NCI-H128 (cell line): ENCODE measurements at regions not wholly inside any gene's neighbourhood (a gene's known extent, or its start where the extent isn't known, plus 50 kb on each side); places are given as distances from the start of the nearest gene placed in this dataset.

Experiments used
- DNase-seq: peaks from one replicate; lab custom pipeline; 2025; ENCODE audit not compliant: unreplicated experiment; lab: John Stamatoyannopoulos, UW

DNA sequence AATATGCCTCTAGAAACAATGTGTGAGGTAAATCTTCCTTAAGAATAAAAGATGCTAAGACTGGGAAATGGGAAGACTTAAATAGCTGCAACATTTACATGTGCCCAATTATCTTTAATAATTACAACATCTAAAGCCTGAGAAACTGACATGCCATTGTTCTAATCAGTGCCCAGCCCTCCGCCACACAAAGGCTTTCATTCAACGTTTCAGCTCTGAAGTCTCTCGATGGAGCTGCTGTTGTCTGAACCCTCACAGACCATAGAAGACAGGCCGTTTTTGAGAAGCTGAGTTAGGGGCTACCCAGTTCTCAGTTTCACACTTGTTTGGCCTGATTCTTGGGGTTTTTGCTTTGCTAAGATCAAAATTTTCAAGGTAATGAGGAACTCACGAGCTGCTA, 315.4 kb upstream of the CHST9 start:
- no peak for DNase-seq

DNA sequence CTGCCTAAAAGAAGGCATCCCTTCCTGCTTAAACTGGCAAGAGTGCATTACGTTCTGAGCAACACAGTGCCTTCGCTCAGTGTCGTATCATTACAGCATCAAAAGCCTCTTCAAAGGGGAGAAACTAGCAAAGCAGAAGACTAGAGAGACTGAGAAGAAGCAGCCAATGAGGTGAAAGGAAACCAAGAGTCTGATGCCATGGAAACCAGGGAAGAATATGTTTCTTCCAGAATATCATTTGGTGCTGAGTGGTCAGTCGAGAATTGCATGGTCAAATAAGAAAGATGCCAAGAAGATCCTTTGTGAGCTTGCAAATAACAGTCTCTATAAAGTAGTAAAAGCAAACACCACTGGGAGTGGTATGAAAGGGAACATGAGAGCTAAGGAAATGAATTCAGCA, 312.1 kb upstream of the CHST9 start:
- no peak for DNase-seq

DNA sequence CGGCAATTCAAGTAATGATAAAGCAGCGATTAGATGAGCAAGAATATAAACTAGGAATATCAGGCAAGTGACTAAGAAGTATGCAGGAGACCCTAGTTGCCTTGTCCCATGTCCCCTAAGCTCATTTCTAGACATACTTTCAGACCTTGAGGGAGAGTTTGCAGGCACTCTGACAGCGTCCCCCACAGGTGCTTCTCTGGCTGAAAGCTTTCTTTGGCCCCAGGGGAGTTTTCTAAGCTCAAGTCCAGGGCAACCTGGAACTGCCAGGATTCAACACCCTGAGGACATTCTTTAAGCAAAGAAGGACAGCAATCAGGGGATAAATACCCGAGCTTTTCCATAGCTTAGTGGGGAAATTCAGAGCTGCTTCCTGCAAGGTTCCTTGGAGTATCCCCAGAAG, 308.1 kb upstream of the CHST9 start:
- no peak for DNase-seq

DNA sequence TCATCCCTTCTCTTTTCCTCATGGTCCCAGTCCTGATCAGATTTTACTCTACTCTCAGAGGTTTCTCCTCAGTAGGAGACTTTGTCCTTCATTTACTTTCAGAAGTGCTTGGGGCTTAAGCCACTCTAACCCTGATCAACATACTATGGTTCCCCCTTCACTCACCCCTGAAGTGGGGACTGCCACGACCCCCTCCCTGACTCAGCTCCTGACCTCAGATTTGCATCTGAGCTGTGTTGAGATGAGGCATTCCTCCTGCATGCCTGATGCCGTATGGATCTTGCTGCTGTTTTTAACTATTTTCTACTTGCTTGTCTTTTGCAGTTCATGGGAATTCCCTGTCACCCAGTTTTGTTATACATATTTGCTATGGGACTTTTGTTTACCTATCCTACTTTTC, 306.7 kb upstream of the CHST9 start:
- DNase-seq: no peak

DNA sequence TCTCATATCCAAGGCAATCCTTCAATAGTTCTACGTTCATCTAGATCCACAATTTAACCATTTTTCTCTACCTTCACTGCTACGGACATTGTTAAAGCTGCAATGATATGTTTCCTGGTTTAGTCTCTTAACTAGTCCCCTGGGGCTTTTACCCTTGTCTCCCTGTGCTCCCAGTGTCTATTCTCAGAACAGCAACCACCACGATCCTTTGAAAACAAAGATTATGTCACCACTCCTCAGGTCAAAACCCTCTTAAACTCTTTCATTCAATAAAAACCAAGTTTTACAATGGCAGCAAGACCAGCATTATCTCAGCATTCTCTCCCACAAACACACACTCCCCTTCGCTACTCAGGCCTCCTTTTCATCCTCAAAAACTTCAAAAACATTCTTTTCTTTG, 298.2 kb upstream of the CHST9 start:
- no peak for DNase-seq

DNA sequence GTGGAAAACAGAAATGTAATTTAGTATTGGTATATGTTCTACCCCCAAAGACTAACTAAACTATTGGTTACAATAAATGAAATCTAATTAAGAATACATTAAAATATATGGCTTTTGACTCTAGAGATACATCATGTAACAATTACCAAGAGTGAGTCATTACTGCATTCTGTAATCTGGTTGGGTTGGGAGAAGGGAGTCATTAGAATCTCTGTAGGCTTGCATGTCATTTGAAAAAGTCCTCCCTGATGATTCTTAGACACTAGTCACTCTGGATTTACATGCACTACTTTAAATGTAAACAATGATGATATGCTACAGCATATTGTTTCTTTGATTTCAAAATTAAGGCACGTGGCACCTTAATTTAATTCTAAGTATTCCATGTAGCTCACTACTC, 293.4 kb upstream of the CHST9 start:
- no peak for DNase-seq

DNA sequence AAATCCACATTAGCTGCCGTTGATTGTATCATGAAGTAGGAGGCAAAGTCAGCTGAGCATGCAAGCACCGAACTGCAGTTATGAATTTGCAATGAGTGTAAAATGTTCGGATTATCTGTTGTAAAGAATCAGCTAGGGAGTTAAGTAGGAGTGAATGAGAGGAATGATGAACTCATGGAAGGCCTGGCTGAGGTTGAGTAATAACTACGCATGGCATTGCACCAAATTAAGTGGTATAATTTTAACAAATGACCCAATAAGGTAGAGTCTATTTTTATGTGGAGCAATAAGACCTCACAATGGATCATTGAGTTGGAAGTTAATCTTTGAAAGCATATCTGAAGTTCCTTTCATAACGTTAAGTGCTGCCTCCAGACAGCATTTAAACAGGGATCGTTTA, 288.2 kb upstream of the CHST9 start:
- DNase-seq: no peak

DNA sequence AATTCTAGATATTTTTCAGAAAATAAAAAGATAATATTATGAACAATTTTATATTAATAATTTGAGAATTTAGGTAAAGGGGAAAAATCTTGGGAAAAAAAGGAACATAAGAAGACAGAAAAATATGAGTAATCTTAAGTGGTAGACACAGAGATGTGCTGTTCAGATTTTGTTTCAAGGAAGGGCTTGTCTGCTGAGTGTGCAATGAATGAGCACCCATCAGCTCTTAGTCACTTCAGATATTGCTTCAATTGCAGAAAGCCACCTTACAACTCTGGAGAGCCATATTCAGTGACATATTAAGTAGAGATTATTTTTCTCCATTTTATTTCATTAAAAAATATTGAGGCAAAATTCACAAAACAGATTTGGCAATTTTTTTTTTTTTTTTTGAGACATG, 282.0 kb upstream of the CHST9 start:
- DNase-seq: no peak

DNA sequence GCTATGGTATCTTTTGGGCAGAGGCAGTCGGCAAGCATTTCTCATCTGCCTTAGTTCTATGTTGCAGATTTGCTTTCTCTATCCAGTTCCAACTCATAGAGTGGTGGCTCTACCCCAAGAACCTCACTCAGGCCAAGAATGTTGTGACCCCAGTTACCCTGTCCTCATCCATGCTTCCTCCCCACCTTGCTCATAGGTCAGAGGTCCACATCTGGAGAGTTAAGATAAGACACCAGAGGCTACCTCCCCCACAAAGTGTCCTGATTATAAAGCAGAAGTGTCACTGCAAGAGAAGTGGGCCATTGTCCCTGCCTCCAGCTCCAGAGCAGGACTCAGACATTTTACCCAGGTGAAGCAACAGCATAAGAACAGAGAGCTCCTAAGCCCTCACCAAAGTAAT, 276.8 kb upstream of the CHST9 start:
- DNase-seq: no peak

DNA sequence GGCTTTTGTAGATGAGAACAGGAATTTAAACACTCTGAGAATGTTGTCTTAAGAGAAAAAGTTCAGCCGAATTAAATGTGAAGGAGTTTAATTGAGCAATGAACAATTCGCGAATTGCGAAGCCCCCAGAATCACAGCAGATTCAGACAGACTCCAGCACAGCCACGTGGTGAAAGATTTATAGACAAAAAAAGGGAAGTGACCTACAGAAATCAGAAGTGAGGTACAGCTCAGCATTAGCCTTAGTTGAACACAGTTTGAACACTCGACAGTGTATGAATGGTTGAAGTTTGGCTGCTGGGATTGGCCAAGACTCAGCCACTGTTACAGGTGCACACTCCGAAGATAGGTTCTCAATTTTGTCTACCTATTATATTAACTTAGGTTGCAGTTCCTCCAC, 264.0 kb upstream of the CHST9 start:
- DNase-seq: no peak

DNA sequence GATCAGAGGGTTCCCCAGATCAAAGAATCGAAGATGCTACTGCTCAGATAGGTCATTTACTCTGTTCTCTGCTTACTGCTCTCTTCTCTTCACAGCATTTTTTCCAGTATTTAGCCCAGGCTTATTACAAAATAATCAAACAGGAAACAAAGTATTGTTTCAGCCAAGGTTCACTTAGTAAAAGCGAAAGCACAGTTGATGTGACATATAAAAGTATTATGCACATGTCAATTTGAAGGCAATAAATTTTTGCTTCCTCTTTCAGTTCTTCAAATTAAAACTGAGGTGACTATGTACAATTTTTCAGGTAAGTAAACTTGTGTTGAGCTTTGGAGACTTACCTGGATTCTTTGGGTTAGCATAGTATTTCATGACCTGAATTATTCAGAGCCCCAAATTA, 262.8 kb upstream of the CHST9 start:
- no peak for DNase-seq

DNA sequence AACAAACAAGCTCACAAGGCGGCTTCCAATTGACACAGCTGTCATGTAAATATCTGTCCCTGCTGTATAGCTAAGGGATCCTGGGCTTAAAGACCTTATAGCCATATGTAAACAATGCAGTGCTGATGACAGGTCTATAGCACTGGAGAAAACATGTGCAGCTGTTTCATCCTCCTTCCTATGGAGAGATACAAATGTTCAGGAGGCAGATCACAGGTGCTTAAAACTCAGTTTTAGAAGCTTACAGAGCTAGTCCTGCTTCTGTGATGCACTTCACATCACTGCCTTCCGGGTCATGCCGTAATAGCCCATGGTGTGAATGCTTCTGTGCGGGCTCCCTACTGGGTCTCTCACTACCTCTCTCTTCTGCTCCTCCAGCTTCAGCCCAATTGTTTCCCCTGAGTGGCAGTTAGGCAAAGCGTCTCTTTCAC, 262.4 kb upstream of the CHST9 start:
- no peak for DNase-seq

DNA sequence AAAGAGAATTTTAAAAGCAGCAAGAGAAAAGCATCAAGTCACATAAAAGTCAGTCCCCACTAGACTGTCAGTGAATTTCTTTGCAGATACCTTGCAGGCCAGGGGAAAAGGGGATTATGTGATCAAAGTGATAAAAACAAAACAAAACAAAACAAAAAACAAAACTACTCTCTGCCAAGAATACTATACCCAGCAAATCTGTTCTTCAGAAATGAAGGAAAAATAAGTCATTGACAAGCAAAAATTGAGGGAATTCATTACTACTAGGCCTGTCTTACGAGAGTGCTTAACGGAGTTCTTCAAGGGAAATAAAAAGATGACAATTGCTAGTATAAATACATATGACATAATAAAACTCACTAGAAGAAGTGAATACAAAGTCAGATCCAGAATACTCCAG, 245.5 kb upstream of the CHST9 start:
- DNase-seq: no peak

DNA sequence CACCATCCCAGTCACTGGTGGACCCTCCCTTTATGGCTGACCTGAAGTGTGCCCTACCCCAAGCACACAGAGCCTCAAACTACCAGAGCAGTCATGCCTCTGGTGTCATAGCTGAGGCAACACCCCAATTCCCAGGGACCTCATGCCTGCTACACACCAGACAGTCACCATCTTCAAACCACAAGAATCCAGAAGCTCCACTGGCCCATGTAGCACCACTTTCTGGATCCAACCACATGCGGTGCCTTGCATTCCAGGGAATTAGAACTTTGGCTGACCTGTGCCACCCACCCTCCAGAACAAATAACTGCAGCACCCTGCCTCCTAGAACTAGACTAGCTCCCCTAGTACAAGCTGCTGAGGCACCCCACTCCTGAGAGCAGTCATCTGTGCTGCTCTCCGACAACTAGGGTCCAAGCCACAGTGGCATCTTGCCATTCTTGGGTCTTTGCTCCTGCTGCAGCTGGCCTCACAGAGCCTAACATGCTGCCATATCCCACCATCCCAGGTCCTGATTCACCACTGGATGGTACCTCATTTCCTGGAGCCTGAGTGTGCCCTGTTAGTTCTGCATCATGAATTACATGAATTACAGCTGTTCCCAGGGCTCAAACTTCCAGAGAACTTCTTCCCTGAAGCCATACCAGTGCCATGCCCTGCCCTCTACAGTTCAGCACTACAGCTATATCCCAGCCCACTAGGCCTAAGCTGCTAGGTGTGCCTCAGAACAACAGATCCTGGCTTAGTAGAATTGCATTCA, 243.8 kb upstream of the CHST9 start:
- no peak for DNase-seq

DNA sequence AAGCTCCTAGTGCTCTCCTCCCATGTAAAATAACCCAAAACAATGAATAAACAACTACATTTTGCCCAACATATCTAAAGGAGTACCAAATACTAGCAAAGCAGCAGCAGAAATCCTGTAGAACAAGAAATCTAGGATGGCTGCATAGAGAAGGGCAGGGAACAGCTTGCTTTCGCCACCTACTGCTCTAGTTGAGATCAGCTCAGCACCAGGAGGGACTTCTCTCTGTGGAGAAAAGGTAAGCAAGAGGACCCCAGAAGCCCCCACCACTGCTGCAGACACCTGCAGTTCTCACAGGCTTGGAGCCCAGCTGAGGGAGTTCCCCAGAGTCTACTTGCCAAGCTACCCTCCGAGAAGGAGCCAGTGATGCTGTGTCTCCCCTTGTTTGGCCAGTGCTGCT, 243.0 kb upstream of the CHST9 start:
- no peak for DNase-seq

DNA sequence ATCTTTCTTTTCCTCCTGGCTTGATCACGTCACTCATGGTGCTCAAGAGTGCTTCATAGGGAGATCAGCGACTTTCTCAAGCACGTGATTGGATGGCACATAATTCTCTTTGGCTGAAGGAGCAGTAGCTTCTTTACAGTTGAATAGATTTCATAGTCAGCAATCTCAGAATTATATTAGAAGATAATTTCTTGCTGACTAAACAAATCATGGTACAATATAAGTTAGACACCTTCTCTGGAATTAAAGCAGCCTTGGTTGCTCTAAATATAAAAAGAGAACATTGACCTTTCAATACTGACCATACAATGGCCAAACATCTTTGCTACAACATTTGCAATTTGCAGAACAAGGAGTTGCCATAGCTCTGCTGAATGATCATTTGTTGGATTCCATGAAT, 238.5 kb upstream of the CHST9 start:
- DNase-seq: no peak

DNA sequence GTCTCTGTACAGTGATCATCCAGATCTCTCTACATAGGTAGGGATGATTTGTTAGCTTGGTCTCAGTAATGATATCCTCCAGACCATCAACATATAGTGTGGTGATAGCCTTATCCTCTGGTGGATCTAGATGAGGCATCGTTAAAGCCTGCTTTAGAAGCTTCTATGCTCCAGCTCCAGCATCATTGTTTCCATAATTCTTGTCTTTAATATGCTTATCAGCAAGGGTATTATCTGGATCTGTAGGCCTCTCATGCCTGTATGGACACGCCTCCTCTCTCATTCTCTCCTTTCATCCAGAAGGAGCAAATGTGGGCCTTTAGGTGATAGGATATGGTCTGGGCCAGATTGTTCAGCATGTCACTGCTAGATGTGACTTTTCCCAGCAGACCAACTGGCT, 234.5 kb upstream of the CHST9 start:
- no peak for DNase-seq

DNA sequence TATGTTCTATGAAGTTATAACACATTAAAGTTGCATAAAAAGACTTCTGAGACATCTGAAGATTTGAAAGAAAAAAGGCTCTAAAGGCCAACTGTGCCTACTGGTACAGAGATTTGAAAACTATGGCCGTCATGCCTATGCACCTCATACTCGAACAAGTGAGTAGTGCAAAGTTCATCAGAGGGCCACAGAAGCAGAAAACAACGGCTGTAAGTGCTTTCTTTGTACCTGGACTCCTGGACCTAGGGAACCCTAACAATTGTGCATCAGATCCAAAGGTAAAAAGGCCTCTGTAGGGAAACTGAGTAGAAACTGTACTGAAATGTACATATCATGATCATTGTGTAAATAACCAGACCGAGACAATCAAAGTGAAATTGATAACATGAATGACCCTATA, 230.4 kb upstream of the CHST9 start:
- no peak for DNase-seq

DNA sequence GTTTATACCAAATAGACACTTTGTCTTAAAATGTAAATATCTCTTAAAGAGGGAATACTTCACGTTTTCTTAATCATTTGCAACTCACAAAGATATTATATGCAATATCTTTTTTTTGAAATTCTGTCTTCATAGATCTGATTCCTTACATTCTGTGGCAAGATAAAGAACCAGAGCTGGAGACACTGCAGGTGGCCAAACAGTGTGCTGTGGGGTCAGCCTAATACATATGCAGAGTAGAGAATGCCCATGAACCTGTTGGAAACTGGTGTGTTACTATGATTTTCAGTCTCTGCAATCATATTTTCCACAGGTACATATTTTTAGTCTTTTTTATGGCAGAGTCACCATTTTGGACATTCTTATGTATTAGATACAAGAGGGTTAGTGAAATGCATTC, 229.6 kb upstream of the CHST9 start:
- DNase-seq: no peak

DNA sequence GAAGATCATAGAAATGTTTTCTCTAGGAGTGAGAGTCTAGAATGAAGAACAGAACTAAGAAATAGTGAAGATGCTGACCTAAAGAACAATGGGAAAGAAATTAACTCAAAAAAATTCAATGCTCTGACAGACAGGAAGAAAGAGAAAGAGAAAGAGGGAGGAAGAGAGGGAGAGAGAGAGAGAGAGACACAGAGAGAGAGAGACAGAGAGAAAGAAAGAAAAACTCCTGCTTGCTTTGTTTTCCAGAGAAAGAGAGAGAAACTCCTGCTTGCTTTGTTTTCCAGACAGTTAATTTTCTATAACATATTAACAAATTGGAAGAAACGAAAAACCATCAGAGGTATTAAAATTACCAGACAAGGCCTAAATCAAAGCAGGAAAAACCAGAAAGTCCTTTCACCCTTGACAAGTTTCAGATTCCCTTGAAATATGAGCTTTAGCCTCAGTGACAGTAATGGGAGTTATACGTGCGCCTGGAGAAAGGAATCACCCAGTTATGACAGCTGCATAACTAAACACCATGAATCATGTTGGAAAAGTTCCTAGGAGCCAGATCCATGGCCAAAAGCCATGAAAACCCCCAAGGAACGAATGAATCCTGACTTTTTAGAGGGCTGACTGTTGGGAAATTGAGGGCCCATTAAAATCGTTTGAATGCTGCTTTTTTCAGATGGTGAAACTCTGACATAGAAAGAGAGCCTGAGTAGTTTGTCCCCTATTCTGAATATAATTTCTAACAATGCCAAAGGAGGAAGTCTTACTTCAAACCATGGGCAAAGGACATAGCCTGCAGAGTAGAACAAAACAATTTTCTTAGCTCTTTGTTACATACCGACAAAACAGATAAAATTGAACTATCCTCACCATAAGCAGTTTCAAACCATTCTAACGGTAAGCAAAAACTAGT, 228.6 kb upstream of the CHST9 start:
- DNase-seq: no peak

DNA sequence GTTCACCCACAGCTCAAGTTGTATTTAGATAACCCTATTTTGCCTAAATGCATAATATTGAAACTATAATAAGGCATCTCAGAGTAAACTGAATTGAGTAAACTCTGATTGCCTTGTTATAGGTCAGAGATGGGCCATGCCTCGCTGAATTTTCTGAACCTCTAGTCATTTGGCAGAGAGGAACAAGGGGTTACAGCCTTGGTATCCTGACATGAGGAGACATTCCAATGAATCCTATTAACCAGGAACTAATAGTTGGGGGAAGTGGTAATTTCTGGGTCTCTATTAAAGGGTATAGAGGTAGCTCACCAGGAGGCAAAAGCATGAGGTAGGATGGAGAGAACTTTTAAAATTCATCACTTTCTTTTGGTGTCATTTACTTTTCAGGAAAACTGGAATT, 227.4 kb upstream of the CHST9 start:
- DNase-seq: no peak

DNA sequence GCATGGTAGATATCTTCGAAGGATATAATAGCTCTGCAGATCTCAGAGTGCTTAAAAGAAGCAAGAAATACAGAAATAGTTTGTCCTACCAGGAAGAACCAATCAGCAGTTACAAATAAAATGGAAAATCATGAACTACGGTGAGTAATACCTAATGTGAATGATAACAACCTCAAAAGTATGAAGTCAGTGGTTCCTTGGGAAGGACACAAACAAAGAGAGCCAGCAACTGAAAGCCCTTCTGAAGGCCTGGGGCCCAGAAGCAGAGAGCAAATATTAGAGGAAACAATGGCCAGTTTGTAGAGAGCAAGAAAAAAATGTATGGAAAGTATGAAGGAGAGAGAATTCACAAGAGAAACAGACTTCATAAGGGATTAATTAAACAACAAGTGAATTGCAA, 226.8 kb upstream of the CHST9 start:
- DNase-seq: no peak

DNA sequence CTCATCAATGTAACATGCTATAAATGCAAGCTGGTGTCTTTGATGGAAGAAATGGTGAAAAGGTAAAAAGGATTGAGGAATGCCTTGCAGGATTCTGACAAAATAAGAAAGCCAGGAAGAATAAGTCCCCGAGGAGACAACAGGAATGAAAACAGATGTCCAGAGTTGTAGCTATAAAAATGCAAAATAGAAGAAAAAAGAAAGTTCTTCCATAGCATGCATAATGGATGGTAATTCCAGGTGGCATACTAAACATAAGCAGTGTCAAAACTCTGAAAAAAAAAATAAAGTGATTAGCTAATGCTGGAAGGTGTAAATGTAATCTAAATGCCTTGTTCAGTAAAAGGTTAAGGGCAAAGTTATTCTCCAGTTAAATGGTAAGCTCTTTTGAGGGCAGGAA, 225.9 kb upstream of the CHST9 start:
- no peak for DNase-seq
